LNCaP clone FGC (cell line): ENCODE measurements at regions not wholly inside any gene's neighbourhood (a gene's known extent, or its start where the extent isn't known, plus 50 kb on each side); places are given as distances from the start of the nearest gene placed in this dataset.

ENCODE experiments used
- DNase-seq: peaks from one replicate; pipeline ENCODE4 v3.0.0-alpha.2; 2011; ENCODE audit warnings: low read depth
- H3K4me3 ChIP-seq: 2 replicates; pipeline ENCODE4 v1.5.1; 2011; ENCODE audit warnings: mild to moderate bottlenecking, low read depth, low read length, control low read depth
- TF ChIP-seq, protein P1 (sequence below): IDR thresholded peaks from 2 replicates; pipeline ENCODE4 v1.5.1; 2012; ENCODE audit warnings: mild to moderate bottlenecking; ENCODE audit not compliant: control insufficient read depth, insufficient read depth; ENCODE audit errors: extremely low read depth

DNA sequence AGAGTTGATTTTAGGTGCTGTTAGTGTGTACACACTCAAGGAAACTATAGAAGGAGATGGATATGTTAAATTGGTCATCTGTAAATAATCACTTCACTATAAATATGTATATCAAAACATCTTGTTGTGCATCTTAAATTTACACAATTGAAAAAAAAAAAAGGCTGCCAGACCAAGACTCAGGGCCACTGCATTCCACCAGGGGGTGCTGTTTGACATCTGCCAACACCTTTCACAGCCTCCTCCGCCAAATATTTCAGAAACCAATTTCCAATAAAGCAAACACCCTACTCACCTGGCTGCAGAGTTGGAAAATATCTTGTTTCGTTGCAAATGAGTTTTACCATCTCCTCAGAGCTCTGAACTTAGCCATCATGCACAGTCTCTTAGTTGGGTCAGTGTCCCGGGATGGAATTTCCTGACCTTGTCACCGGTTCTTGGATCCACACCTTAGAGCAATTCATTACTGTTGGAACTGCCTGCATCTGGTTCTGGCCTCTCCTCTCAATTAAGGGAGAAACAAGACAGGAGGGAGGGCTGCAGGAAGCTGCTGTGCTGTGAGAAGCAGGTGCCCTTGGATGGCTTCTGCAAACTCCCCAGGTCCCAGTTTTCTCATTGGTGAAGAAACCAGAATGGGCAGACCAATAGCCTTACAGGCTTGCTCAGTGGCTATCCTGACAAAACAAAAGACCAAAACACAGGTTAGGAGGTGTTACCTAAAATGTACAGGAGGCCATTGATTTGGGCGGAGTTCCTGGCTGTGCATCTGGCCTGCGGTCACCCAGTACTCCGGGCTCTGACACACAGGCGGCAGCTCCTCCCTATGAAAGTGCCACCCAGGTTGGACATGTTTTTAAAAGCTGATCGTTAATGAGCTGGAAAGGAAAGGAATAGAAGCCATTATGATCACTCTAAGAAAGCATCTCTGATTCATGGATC, 746.6 kb downstream of the UQCRFS1 start:
- DNase-seq, result peak; percentile 26
- no peak overlapping the region for H3K4me3 ChIP-seq
- TF ChIP-seq, protein P1, sequence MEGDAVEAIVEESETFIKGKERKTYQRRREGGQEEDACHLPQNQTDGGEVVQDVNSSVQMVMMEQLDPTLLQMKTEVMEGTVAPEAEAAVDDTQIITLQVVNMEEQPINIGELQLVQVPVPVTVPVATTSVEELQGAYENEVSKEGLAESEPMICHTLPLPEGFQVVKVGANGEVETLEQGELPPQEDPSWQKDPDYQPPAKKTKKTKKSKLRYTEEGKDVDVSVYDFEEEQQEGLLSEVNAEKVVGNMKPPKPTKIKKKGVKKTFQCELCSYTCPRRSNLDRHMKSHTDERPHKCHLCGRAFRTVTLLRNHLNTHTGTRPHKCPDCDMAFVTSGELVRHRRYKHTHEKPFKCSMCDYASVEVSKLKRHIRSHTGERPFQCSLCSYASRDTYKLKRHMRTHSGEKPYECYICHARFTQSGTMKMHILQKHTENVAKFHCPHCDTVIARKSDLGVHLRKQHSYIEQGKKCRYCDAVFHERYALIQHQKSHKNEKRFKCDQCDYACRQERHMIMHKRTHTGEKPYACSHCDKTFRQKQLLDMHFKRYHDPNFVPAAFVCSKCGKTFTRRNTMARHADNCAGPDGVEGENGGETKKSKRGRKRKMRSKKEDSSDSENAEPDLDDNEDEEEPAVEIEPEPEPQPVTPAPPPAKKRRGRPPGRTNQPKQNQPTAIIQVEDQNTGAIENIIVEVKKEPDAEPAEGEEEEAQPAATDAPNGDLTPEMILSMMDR, result peak; percentile 84

DNA sequence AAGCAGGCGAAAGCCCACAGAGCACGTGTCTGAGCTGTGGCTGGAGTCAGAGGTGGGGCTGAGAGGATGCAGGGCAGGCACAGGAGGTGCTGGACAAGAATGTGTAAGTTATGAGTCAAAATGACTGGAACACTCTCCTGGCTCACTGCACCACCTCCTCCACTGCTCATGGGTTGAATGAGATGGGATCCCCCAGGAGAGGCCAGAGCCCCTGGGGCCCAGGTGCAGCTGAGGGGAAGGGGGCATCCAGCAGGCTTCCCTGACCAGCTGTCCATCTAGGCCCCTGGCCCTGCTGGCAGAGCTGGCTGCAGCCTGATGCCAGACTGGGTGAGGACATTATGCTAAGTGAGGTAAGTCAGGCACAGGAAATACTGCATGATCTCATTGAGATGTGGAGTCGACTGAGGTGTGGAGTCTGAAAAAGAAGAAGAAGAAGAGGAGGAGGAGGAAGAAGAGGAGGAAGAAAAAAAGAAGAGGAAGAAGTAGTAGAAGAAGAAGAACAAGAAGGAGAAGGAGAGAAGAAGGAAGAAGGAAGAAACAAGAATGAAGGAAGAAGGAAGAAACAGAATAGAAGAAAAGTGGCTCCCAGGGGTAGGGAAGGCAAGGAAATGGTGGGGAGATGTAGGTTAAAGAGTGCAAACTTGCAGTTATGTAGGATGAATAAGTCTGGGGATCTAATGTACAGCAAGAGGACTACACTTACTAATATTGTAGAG, 747.4 kb downstream of the UQCRFS1 start:
- TF ChIP-seq, protein P1, result no peak
- no peak overlapping the region for H3K4me3 ChIP-seq
- no peak for DNase-seq

DNA sequence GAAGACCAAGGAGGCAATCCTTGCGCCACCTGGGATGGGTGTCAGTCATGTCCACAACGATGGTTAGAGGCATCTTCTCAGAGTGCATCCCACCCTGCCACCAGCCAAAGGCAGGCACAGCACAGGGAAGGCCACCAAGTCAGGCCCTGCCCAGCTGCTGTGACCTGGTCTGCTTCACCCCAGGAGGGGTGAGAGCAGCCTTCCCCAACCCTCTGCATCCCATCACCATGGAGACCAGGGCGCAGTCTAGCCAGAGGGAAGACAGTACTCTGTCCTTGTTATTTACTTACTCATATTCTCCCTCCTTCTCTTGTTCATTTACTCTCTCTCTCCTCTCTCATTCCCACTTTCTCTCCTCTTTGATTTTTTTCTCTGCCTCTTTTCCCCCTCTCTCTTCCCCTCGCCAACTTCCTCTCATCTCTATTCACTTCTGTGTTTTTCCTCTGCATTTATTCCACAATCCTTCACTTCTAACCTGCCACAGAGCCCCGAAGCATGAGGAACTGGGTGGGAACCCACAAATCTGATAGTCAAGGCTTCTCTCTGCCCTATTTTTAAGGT, 749.4 kb downstream of the UQCRFS1 start:
- TF ChIP-seq, protein P1, result no peak
- no peak overlapping the region for H3K4me3 ChIP-seq
- no peak for DNase-seq

DNA sequence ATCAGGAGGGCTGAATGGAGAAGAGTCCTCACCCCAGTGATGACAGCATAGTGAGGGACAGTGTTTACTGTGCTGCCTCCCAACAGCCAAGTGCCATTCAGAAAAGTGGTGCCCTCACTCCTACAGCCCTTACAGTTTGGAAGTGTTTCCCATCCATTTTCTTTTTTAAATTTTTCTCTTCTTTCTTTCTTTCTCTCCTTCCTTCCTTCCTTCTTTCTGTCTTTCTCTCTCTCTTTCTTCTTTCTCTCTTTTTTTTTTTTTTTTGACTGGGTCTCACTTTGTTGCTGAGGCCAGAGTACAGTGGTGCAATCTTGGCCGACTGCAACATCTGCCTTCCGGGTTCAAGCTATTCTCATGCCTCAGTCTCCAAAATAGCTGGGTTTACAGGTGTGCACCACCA, 755.3 kb downstream of the UQCRFS1 start:
- TF ChIP-seq, protein P1, result no peak
- no peak overlapping the region for H3K4me3 ChIP-seq
- no peak for DNase-seq

DNA sequence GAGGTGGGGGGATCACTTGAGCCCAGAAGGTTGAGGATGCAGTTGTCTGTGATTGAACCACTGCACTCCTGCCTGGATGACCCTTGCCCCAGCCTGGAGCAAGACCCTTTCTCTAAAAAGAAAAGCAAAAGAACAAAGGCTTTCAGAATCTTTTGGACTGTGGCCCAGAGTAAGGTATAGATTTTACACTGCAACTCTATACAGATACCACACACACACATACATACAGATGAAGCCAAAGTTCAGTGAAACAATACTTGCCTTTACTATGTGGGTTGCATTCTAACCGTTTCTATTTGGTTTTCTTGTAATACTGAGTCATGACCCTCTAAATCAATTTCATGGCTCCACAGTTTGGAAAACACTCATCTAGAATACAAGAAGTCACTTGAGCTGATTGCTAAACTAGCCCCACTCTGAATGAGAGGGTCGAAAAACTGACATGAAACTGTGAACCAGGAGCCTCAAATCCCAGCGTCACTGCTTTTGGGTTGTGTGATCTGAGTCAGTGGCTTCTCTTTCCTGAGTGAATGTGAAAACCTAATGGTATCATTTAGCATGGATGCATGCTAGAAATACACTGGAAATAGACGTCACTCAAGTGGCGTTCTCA, 756.1 kb downstream of the UQCRFS1 start:
- no peak overlapping the region for H3K4me3 ChIP-seq
- DNase-seq, result no peak
- TF ChIP-seq, protein P1, result no peak

DNA sequence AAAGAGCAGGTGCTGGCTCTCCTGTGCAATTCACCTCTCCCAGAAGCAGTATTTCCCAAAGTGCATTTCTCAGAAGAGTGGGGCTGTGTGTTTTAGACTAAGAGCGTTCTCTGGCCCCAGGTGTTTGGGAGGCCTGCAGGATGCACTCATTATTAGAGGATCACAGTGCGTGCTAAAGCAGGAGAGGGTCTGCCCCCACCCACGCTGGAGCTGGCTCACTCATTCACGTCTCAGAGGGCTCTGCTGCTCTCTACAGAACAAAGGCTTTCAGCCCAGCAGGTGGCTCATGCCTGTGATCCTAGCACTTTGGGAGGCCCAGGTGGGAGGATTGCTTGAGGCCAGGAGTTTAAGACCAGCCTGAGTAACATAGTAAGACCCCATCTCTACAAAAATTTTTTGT, 756.7 kb downstream of the UQCRFS1 start:
- TF ChIP-seq, protein P1, result no peak
- no peak for DNase-seq

More for the DNA sequence above, 756.7 kb downstream of the UQCRFS1 start:
- no peak overlapping the region for H3K4me3 ChIP-seq
